RPMI8226 (cell line): ENCODE measurements at regions not wholly inside any gene's neighbourhood (a gene's known extent, or its start where the extent isn't known, plus 50 kb on each side); places are given as distances from the start of the nearest gene placed in this dataset.
"Not testable (repeated sequence)": the region's sequence is repeated elsewhere in the genome, so short reads cannot be mapped to it uniquely, and the experiment has no call there.

ENCODE experiments used
- DNase-seq: peaks from one replicate; pipeline ENCODE4 v3.0.0-alpha.2; 2015

DNA sequence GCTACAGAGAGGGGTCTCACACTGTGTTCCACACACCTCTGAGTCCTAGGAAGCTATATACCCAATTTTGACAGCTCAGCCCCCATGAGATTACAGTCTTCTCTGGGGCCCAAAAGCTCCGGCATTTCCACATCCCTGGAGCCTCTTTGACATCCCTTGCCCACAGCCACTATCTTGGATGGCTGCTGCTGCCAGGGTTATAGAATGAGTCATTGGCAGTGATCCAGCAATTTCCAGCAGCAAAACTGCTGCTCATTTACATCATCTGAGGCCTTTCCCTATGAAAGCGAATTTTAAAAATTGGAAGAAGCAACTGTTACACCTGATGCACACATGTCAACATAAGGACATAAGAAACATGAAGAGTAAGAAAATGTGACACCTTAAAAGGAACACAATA is 590.7 kb downstream of the MEI4 start:
- no peak for DNase-seq

GRCh38 chr6:78251931-78252330 is 599.1 kb downstream of the MEI4 start:
- no peak for DNase-seq

DNA sequence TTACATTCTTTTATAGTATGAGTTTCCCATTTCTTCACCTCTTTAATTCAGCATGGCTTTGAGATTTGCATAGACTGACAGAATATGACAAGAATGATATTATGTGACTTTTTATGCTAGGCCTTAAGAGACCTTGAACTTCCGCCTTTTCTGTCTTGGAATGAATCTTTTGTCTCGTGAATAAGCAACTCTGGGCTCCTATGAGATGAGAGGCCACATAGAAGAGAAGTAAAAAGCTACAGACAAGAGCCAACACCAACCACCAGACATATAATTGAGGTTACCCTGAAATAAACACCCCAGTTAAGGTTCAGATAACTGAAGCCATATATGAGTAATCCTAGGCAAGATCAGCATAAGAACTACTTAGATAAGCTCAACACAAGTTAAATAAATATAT is 600.8 kb downstream of the MEI4 start:
- DNase-seq, result no peak

DNA sequence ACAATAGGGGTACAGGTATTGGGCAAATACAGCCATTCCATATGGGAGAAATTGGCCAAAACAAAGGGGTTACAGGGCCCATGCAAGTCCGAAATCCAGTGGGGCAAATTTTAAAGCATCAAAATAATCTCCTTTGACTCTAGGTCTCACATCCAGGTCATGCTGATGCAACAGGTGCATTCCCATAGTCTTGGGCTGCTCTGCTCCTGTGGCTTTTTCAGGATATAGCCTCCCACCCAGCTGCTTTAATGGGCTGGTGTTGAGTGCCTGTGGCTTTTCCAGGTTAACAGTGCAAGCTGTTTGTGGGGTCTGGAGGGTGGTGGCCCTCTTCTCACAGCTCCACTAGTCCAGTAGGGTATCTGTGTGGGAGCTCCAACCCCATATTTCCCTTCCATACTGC is 607.1 kb downstream of the MEI4 start:
- no peak for DNase-seq

DNA sequence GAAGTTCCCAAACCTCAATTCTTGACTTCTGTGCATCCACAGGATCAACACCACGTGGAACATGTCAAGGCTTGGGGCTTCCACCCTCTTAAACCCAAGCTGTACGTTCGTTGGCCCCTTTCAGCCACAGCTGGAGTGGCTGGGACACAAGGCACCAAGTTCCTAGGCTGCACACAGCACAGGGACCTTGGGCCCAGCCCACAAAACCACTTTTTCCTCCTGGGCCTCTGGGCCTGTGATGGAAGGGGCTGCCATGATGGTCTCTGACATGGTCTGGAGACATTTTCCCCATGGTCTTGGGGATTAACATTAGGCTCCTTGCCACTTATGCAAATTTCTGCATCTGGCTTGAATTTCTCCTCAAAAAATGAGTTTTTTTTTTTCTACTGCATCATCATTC is 606.9 kb upstream of the IRAK1BP1 start:
- not testable (repeated sequence) for DNase-seq

GRCh38 chr6:78268591-78269452 is 598.5 kb upstream of the IRAK1BP1 start:
- DNase-seq, result no peak

DNA sequence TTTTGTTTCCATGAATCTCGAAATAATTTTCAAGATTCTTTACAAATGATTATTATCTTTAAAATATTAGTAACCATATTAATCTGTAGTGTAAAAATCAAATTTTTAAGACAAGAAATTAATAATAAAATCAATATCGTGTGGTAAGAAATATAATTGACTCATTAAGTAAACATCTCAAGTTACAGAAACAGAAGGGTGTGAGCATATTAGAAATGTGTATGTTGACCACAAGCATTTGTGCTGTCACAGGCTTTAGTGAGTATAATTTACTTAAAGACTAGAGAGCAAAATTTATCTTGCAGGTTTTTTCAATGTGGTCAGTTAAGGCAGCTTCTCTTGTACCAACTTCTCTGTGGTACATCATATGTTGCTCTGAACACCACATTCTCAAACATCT is 566.5 kb upstream of the IRAK1BP1 start:
- no peak for DNase-seq

- DNase-seq, result no peak
Measured at GRCh38 chr6:78302411-78302810, 564.9 kb upstream of the IRAK1BP1 start.

DNA sequence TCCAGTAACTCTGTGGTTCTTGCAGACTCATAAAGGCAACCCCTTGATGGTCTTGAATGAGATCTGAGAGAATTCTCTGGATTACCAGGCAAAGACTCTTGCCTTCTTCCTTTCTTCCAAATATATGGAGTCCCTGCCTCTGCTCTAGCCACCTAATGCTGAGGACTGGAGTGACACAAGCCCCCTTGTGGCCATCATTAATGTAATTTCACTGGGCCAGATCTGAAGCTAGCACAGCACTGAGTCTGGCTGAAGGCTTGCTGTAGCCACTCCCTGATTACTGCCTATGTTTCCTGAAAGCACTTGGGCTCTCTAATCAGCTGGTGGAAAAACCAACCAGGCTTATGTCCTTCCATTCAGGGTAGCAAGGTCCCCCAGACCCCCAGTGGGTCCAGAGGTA is 559.3 kb upstream of the IRAK1BP1 start:
- peak; percentile 2 for DNase-seq

GRCh38 chr6:78322068-78322845 is 545.1 kb upstream of the IRAK1BP1 start:
- no peak for DNase-seq

DNA sequence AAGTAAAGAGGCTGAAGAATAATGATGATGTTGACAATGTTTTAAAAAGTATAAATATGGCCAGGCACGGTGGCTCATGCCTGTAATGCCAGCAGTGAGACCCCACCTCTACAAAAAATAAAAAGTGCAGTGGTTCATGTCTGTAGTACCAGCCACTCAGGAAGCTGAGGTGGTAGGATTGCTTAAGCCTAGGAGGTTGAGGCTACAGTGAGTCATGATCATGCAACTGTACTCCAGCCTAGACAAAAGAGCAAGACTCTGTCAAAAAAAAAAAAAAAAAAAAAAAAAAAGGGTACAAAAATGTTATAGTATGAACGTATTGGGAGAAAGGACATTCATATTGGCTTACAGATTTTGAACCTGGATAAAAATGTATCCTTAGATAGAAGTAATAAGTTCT is 543.1 kb upstream of the IRAK1BP1 start:
- no peak for DNase-seq

DNA sequence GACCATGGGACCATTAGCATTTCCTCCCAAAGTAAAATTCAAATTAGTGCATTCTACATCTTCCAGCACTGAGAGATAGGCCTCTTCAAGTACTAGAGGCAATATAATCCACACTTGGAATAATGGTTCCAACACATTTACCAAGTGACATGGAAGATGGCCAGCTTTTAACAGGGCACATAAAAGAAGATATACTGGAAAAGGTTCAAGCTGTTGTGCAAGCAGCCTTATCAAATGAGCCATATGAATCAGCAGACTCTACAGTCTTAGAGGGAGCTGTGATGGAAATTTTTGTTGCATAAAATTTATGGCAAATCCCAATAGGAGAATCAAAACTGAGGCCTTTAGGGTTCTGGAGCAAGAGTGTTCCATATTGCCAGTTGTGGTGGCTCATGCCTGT is 526.6 kb upstream of the IRAK1BP1 start:
- no peak for DNase-seq

- no peak for DNase-seq
Measured at GRCh38 chr6:78345882-78346281, 521.5 kb upstream of the IRAK1BP1 start.

DNA sequence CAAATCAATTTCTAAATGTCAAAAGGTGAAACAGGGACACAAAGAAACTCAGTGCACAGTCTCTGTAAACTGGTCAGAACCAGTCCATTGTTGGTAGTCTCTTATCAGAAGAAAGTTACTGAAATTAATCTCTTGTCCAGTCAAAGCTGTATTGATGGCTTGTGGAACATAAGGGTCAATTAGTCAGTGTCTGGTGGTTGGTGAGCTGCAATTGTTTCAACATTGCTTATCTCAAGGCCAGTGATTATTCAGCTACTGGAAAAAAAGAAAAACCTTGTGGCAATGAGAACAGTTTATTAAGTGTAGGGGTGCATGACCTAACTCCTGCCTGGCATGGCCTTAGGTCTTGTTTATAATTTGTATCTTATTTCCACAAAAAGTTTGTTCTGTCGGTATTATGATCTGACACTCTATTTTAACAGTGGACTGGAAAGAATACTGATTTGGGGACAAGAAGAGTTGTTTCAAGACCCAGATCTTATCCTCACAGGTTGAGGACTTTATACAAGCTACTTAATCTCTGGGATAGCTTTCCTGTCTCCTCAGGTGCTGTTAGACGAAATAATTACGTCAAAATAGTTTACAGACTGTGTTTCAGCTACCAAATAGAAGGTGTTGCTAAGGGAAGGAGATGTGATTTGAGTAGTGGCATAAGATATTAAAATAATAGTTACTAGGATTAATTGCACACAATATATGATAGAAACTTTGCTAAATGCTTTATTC is 520.0 kb upstream of the IRAK1BP1 start:
- no peak for DNase-seq

- no peak for DNase-seq
Measured at GRCh38 chr6:78353040-78353439, 514.3 kb upstream of the IRAK1BP1 start.

DNA sequence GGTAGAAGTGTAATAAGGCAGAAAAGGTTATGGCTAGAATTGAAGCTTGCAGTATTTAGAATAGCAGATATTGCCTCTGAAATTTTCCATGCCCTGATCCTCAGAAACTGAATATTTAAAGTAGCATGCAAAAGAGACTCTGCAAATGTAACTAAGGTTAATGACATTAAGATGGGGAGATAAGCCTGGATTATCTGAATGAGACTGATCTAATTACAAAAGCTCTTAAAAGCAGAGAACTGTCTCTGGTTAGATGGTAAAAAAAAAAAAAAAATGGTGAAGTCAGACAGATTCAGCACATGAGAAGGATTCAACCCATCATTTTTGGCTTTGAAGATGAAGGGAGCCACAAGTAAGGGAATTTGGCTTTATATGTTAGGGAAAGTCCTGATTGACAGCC is 503.7 kb upstream of the IRAK1BP1 start:
- DNase-seq, result no peak

DNA sequence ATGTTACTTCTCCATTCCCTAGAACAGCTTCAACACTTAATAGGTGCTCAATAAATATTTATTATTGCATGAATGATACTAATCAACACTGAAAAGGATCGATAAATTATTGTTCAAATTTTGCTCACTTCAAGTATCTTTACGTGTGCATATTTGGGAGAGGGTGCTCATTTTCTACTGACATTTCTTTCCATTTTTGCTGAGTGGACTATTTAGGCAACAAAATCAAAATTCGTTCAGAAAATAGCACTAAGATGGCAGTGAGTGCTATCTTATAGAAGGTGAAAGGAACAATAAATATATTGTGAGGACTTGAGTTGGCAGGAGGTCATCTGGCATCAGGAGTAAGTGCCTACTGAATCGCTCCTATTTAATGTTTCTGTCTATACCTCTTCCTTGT is 501.9 kb upstream of the IRAK1BP1 start:
- DNase-seq, result no peak

- no peak for DNase-seq
Measured at GRCh38 chr6:78377056-78377455, 490.3 kb upstream of the IRAK1BP1 start.

GRCh38 chr6:78379982-78380381 is 487.4 kb upstream of the IRAK1BP1 start:
- DNase-seq, result no peak

DNA sequence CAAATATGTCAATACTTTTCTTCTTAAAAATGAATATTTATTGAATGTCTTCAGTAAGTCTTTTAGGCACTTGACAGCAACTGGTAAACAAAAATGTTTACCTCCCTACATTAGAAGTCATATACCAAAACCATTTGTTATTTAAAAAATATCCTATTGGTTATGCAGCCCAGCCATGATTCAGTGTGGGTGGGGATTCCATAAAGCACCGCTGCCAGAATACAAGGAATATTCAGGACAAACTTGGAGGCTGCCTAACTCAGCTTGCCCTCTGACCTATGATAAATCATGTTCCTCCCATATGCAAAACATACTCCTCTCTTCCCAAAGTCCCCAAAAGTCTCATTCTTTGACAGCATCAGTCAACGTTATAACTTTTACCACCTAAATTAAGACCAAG is 486.8 kb upstream of the IRAK1BP1 start:
- DNase-seq, result no peak

DNA sequence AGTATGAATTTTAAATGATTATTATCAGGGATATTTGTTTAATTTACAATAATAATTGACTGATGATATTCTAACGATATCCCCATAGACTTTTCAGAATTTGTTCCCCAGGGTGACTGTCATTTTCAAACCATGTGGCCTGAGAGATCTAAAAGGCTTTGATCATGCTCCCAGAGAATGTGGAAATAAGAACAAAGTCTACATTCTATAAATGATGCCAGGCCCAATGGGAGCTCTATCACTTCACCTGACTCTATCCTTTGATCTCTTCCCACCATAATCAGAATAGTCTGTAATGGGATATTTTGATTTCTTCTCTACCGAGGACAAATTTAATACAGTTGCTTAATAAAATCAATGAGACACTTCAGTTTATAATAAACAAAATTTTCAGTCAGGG is 483.4 kb upstream of the IRAK1BP1 start:
- no peak for DNase-seq

DNA sequence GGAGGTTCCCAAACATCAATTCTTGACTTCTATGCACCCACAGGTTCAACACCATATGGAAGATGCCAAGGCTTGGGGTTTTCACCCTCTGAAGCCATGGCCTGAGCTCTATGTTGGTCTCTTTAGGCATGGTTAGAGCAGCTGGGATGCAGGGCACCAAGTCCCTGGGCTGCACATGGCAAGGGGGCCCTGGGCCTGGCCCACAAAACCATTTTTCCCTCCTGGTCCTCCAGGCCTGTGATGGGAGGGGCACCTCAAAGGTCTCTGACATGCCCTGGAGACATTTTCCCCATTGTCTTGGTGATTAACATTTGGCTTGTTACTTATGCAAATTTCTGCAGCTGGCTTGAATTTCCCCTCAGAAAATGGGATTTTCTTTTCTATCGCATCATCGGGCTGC is 480.5 kb upstream of the IRAK1BP1 start:
- not testable (repeated sequence) for DNase-seq

DNA sequence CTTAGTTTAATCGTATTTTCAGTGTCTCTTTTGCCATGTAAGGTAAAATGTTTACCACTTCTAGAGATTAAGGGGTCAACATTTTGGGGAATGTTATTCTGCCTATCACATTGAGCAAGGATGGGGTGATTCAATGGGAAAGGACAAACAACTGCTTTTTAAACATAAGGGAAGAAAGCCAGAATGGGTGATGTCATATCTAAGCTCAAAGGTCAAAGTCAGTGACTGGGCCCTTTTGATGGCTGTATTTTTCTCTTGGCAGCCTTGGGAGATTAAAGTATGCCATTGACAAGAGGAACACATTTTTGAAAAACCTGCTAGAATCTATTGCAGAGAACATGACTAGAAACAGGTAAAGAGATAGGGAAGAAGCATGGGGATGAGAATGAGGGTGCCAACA is 477.3 kb upstream of the IRAK1BP1 start:
- no peak for DNase-seq

DNA sequence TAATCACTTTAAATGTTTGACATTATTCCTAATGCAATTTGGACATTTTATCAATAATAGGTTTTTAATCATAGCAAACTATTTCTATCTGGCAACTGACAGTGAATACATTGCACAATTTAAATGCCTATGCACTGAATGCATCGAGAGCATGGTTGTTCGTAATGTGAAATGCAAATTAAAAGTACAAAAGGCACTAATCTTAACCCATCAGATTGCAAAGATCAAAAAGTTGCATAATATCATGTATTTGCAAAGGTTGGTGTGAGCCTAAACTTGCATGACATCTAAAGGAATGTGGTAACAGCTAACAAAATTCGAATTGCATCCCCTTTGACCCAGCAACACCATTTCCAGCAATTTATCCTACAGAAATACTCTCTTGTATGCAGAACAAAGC is 469.9 kb upstream of the IRAK1BP1 start:
- no peak for DNase-seq
